Hematopoietic multipotent progenitor cell treated with erythropoietin and hydrocortisone succinate and interleukin-3 and kit ligand, for 6 days (in vitro differentiated cells): ENCODE measurements at regions not wholly inside any gene's neighbourhood (a gene's known extent, or its start where the extent isn't known, plus 50 kb on each side); places are given as distances from the start of the nearest gene placed in this dataset.
"Not testable (repeated sequence)": the region's sequence is repeated elsewhere in the genome, so short reads cannot be mapped to it uniquely, and the experiment has no call there.

Experiments used
- DNase-seq: peaks from one replicate; pipeline ENCODE4 v3.0.0-alpha.2; 2015

DNA sequence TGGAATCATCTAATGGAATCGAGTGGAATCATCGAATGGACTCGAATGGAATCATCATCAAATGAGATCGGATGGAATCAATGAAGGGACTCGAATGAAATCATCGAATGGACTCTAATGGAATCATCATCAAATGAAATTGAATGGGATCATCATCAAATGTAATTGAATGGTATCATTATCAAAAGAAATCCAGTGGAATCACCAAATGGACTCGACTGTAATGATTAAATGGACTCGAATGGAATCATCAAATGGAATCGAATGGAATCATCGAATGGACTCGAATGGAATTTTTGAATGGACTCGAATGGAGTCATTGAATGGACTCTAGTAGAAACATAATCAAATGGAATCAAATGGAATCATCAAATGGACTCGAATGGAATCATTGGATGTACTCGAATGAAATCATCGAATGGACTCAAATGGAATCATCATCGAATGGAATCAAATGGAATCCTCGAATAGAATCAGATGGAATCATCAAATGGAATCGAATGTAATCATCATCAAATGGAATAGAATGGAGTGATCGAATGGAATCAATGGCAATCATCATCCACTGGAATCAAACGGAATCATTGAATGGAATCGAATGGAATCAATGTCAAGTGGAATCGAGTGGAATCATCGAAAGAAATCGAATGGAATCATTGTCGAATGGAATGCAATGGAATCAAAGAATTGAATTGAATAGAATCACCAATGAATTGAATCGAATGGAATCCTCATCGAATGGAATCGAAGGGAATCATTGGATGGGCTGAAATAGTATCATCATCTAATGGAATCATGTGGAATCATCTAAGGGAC, 234.2 kb downstream of the SHCBP1 start:
- not testable (repeated sequence) for DNase-seq

DNA sequence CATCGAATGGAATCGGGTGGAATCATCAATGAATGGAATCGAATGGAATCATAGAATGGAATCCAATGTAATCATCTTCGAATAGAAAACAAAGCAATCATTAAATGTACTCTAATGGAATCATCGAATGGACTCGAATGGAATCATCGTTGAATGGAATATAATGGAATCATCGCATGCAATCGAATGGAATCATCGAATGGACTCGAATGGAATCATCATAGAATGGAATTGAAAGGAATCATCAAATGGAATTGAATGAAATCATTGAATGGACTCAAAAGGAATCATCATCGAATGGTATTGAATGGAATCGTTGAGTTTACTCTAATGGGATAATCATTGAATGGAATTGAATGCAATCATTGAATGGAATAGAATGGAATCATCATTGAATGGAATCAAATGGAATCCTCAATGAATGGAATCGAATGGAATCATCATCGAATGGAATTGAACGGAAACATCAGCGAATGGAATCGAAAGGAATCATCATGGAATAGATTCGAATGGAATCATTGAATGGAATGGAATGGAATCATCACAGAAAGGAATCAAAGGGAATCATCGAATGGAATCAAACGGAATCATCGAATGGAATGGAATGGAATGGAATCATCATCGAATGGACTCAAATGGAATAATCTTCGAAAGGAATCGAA, 234.9 kb downstream of the SHCBP1 start:
- not testable (repeated sequence) for DNase-seq

DNA sequence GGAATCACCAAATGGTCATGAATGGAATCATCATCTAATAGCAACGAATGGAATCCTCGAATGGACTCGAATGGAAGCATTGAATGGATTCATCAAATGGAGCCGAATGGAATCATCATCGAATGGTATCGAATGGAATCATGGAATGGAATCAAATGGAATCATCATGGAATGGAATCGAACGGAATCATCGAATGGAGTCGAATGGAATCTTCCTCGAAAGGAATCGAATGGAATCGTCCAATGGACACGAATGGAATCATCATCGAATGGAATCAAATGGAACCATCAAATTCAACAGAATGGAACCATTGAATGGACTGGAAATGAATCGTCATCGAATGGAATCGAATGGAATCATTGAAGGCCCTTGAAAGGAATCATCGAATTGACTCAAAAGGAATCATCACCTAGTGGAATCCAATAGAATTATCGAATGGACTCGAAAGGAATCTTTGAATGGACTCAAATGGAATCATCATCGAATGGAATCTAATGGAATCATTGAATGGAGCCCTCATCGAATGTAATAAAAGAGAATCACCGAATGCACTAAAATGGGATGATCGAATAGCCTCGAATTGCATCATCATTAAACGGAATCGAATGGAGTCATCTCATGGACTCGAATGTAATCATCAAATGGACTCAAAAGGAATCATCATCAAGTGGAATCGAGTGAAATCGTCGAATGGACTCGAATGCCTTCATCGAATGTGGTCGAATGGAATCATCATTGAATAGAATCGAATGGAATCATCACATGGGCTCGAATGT, 236.7 kb downstream of the SHCBP1 start:
- peak; percentile 25 for DNase-seq

DNA sequence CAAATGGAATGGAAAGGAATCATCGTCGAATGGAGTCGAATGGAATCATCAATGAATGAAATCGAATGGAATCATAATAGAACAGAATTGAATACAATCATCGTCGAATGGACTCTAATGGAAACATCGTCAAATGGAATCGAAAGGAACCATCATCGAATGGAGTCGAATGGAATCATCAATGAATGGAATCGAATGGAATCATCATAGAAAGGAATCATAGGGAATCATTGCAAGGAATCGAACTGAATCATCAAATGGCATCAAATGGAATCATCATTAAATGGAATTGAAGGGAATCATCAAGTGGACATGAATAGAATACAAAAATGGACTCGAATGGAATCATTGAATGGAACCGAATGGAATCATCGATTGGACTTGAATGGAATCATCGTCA, 237.6 kb downstream of the SHCBP1 start:
- DNase-seq, result not testable (repeated sequence)

DNA sequence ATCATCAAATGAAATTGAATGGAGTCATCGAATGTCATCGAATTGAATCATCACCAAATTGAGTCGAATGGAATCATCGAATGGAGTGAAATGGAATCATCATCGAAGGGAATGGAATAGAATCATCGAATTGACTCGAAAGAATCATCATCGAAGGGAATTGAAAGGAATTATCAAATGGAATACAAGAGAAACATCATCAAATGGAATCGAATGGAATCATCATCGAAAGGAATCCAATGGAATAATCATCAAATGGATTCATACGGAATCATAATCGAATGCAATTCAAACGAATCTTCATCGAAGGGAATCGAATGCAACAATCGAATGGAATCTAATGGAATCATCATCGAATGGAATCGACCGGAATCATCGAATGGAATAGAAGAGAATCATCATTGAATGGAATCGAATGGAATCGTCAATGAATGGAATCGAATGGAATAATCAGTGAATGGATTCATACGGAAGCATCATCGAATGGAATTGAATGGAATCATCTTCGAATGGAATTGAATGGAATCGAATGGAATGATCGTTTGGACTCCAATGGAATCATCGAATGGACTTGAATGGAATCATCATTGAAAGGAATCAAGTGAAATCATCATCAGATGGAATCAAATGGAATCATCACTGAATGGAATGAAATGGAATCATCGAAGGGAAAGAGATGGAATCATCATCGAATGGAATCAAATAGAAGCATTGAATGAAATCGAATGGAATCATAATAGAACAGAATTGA, 238.2 kb downstream of the SHCBP1 start:
- peak; percentile 3 for DNase-seq

DNA sequence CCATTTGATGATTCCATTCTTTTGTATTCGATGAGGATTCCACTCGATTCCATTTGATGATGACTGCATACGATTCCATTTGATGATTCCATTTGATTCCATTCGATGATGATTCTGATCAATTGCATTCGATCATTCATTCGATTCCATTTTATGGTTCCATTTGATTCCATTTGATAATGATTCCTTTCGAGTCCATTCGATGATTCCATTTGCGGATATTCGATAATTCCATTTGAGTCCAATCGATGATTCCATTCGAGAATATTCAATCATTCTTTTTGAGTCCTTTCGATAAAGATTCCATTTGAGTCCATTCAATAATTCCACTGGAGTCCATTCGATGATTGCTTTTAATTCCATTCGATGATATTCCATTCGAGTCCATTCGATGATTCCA, 239.1 kb downstream of the SHCBP1 start:
- not testable (repeated sequence) for DNase-seq

DNA sequence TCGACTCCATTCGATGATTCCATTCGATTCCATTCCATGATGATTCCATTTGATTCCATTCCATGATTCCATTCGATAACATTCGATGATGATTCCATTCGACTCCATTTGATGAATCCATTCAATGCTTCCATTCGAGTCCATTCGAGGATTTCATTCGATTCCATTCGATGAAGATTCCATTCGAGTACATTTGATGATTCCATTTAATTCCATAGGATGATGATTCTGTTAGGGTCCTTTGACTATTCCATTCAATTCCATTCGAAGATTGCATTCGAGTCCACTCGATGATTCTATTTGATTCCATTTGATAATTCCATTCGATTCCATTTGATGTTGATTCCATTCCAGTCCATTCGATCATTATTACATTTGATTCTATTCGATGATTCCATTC, 239.8 kb downstream of the SHCBP1 start:
- not testable (repeated sequence) for DNase-seq
